NOMO-1 treated with dmso at 0.1 percent for 144 hours (cell line): ENCODE measurements at regions not wholly inside any gene's neighbourhood (a gene's known extent, or its start where the extent isn't known, plus 50 kb on each side); places are given as distances from the start of the nearest gene placed in this dataset.
"Not testable (repeated sequence)": the region's sequence is repeated elsewhere in the genome, so short reads cannot be mapped to it uniquely, and the experiment has no call there.

Experiments used
- DNase-seq: peaks from one replicate; lab custom pipeline; 2025; ENCODE audit not compliant: unreplicated experiment; lab: John Stamatoyannopoulos, UW

DNA sequence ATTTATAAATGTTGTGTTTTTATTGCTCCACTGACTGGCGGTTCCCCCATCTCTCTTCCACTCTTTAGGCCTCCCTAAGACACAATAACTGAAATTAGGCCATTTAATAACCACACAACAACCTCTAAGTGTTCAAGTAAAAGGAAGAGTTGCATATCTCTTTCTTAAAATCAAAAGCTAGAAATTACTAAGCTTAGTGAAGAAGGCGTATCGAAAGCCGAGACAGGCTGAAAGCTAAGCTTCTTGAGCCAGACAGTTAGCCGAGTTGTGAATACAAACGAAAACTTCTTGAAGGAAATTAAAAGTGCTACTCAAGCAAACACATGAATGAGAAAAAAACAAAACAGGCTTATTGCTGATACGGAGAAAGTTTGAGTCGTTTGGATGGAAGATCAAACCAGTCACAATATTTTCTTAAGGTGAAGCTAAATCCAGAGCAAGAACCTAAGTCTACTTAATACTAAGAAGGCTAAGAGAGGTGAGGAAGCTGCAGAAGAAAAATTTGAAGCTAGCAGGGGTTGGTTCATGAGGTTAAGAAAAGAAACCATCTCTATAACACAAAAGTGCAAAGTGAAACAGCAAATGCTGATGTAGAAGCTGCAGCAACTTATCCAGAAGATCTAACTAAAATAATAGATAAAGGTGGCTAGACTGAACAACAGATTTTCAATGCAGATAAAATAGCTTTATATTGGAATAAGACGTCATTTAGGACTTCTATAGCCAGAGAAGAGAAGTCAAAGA lies 194.0 kb upstream of the TTC29 start:
- DNase-seq = no peak

DNA sequence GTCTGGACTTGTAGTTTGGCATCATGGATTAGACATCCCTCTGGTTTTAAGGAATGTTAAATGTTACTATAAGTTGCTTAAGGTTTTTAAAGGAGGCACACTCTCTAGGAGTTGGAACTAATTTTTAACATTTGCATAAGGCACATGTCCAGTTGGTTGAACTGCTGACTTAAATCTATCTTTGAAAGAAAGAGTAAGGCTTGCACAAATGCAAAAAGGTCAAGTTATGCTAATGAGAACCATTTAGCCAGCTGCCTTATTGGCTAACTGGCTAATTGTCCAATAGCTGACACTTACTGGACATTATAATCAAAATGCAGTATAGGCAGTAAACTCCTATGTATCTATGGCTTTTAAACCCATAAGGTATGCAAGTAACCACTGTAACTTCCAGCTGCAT lies 206.1 kb upstream of the TTC29 start:
- no peak for DNase-seq

DNA sequence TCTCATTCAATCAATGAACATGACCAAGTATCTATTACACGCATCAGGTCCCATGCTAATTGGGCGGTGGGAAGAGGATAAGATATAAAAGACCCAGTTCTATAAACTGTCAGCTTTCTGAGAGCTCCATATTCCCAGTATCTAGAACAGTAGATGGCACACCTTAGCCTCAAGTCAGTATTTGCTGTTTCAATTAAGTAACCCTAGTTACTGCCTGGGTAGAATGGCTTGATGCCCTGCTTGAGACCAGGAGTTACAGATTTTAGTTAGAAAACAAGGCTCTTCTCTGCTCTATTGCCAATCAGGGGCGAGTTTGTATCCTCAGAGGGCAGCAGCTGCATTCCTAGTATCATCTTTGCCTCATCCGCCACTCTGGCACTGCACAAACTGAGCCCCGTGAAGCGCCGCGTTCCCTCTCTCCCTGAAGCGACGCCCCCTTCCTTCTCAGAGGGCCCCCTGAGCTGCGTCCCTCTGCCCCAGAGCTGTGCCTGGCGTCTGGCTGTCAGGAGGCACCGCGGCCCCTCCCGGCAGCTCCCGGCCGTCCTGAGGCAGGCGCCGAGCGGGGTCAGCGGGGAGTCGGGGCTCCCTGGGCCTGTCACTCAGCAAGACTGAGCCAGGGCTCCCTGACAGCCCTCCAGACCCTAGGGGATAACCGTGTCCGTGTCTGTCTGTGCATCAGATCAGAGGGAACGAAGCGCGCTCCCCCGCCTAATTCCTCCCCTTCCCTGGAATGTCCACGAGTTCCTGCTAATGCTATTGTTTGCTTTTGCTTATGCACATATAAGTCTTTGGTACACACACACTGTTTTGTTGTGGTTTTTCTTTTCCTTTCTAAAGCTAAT lies 212.4 kb upstream of the TTC29 start:
- DNase-seq = no peak

DNA sequence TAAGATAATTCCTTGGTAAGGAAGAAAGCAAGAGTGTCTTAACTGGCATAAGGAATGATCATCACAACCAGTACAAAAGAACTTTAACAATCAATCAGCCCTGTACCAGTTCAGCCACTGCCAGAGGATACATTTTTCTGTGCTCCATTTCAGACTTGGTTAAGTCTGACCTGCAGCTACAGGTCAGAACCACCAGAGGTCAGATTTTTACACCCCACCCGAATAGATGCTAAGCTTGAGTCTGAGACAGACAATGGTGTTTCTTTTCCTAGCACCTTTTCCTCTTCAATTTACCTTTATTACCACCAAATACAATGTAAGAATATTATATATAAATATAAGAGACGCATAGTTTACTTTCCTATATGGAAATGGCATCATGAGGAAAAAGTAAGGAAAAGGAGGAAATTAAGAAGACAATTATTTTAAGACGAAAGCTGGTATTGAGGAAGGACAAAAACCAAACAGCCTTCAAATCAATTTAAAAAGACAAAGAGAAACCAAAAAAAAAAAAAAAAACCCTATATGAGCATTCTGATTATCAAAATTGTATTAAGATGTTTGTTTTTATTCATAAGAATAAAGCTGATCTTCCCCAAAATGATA lies 215.3 kb upstream of the TTC29 start:
- no peak for DNase-seq

DNA sequence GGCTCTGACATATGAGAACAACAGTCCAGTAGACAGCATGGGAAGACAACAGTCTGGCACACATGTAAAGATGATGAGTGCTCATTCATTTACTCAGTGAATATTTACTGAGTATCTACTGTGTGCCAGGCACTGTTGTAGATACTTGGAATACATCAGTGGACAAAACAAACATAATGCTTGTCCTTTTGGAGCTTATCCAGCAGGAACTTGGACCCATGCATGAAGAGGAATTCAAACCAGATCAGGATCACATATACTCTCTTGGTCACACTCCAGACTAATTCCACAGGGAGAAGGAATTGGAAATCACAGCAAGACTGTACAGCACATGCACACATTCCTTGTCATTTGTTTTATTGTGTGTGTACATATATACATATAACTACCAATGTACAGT lies 217.6 kb upstream of the TTC29 start:
- no peak for DNase-seq

DNA sequence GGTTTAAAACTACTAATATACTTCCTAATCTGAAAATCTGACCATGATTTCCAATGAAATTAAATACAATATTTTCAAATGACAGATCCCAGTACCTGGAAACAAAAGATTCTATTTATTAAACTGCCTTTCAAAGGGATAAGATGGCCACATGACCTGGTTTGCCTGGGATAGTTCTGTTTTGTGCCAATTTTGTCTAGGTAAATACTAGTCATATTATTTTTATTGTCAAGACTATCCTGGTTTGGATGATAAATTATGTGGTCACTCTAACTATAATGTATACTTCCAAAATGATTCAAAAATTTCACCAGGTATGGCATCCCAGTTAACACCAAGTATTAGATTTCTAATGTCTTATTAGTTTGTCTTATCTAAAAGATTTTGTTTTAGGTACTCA lies 222.5 kb upstream of the TTC29 start:
- not testable (repeated sequence) for DNase-seq

DNA sequence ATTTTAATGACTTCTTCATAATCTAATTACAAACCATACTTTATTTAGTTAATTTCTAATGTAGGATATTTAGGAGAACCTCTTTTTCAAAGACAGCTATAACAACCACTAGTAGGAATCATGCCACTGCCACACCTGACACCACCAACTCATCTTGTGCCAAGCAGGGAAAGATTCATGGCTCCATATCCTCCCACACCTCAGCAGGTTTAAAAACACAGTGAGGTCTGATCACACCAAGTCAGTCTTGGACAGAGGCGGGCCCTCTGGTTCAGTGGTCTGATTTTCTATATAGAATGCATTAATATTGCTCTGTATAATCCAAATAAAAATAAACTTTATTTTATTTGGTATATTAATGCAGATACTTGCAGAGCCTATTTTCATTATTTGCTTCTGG lies 227.7 kb upstream of the TTC29 start:
- DNase-seq = no peak

DNA sequence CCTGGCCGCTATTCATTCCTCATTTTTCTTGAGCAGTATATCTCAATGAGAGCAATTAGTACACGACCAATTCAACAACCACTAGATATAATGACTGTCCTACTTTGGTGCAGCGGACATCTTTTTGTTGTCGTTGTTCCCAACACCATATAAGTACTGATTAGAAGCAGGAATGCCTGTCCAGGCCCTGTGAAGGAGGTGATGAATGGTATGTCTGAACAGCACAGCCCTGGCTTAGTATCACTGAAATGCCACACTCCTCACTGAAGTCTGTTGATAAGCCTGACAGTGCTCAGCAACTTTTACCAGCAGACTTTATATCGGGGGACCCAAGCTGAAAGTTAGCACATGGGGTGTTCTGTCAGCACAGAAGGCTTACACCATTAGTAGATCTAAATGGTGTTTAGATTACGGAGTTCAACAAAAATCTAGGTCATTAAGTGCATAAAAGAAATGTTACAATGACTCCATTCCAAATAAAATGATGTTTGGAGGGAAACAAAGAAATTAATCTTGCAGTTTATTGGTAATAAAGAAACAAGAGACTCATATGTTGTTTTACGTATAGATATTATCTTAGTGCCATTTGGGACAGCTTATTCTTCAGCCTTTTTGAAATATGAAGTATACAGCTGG lies 228.3 kb upstream of the TTC29 start:
- DNase-seq = no peak

DNA sequence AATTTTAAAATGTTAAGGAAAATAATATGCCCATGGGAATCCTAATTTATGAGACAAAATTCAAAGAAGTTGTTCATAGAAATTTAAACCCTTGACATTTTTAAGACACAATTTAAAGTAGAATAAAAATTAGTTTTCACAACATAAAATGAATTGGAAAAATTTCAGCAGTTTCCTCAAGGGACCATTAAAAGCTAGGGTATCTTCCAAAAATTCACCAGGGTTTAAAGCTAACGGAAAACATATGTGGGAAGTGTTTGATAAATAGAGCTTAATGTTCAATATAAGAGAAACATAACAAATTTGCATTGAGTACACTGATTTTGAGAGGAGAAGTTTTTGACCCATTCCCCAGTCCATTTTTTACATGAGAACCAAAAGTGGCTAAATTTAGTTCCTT lies 228.9 kb upstream of the TTC29 start:
- DNase-seq = no peak

DNA sequence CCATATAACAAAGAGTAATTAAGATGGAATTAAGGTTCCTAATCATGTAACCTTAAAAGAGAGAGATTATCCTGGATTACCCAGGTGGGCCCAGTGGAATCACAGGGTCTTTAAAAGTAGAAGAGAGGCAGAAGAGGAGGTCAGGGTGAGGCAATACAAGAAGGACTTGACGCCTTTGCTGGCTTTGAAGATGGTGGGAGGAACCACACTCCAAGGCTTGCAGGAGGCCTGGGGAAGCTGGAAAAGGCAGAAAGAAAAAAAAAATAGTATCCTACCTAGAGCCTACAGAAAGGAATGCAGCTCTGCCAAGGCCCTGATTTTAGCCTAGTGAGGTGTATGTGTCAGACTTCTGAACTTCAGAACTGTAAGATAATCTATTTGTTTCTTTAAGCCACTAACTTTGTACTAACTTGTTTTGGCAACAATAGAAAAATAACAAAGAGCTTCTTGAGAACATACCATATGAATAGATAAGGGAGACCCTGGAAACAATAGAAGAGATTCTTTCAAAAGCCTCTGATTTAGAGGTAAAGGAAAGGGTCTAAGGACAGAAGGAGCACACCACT lies 229.9 kb upstream of the TTC29 start:
- DNase-seq = no peak

DNA sequence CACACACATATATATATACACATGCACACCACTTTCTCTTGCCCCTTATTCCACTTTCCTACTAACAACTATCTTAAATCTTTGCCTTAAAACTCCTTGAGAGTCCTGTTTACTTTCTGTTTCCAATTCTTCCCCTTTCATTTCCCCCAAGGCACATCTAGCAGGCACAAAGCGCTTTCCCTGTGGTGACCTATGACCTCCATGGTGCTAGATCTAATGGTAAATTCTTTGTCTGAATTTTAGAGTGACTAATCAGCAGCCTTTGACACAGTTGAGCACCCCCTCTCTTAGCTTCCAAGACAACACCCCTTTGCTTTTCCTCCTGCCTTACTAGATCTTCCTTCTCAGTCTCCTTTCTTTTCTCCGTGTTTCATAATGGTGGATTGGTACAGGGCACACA lies 236.4 kb upstream of the TTC29 start:
- no peak for DNase-seq

DNA sequence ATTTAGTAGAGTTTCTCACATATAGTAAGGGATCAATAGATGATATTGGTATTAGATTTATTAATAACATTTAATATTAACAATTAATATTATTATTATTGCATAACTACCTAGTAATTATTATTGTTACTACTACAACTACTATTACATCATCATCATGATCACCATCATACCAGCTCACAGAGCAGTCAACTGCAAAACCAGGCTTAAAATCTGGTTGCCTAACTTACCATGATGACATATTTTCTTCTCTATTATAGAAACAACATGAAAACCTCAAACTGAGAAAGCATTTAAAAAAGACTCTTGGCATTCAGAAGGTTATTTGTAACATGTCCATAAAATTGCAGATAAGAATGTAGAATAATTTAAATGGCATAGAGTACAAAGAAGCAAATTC lies 247.0 kb upstream of the TTC29 start:
- DNase-seq = no peak

DNA sequence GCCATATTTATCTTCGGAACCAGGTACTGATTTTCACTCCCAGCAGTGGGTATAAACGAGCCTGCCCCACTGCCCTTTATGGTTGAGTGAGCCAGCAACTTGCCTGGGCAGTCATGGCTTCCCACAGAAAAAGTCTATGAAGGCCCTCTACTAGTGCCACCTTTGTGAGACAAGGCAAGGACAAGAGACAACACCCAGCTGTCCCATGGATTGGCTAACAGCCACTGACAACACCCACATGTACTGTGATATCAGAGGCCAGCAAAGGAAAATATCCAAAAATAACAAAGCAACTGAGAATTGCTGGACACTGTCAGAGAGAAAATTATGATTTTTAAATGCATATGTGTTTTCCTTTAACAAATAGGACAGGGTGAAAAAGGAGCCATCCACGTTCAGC lies 248.4 kb upstream of the TTC29 start:
- no peak for DNase-seq

DNA sequence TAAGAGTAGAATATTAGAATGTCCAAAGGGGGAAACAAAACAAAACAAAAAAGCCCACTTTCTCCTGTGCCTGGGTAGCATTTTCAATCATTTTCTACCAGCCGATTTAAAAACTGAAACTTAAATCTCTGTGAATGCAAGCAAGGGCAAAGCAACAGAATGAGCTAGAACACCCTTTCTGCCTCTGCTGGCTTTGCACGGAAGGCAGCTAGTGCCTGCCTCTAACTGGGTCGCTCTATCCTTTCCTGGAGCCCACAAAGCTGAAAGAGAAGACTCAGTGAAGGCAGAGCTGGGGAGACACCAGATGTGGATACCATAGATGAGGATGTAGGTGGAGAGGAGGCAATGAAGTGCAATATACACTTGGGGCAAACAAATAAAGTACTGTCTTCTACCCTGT lies 248.9 kb upstream of the TTC29 start:
- no peak for DNase-seq

DNA sequence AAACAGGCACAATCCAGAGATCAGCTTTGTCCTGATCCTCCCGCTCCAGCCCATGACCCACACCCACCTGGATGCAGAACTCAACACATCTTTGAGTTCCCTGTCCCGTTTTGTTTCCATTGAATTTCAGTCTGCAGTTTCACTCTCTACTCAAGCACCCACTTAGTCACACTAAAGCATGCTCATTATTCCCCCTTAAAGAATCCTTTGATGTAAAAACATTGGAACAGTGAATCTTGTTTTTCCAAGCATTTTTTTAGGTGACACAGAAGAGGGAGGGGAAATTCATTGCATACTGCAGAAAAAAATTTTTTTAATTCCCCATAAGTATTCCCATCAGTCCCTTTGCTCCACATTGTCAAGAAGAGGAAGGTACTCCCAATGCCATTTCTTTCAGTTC lies 249.7 kb upstream of the TTC29 start:
- no peak for DNase-seq

DNA sequence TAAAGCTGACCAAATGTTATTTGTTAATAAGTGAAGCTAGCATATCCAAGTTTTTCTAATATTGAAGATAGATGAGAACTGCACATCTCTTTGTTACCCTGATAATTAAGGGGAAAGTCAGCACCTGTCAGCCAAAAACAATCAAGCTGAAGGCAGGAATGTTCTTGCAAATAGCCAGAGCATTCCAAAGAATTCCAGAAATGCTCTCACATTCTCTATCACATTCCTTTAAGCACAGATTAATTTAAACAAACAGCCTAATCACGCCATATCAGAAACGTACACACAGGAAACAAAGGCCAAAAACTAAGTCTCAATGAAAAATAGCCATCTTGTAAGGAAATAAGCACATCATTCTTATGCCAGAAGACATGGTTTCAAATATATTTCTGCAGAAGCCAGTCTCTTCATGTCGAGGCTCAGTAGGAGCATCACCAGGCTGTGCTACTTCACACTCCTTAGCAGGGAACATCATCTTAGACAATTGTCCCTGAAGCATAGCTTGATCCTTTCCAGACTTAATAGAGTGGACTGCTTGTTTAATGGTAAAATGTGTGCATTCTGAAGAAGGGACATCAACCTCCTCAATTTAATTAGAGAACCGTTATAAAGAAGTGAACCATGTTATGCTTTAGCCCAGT lies 252.9 kb upstream of the TTC29 start:
- no peak for DNase-seq

DNA sequence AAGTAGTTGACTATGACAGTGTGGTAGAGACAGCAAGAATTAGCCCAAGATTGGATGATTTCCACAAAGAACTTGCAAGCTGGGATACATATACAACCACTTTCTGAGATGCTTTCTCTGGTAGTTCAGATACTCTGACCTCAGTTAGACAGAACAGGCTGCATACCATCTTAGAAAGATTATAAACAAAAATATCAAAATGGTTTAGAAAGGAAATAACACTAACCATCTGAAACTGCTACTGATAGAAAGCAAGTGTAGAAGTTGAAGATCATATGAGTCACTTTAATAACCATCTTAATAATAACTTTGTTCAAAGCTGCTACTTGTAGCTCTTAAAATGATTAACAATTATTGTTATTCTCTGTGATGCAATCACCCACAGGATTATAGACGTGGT lies 255.4 kb upstream of the TTC29 start:
- DNase-seq = no peak

DNA sequence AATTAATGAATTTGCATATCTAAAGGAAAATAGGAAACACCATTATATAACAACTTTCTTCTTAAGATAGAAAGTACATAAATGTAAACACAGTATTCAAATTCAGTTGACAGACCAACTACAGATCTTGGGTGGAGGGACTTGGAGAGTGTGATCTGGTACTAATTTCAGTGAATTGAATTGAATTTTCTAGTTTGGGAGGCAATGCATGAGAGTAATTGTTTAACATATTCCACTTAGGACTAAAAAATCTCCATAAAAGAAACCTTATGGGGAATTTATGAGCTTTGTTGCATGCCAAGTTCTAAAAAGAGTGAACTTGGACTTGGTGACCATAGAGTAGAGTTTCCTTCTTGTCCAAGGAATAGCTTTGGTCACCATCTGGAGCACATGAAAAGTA lies 261.1 kb upstream of the TTC29 start:
- no peak for DNase-seq

DNA sequence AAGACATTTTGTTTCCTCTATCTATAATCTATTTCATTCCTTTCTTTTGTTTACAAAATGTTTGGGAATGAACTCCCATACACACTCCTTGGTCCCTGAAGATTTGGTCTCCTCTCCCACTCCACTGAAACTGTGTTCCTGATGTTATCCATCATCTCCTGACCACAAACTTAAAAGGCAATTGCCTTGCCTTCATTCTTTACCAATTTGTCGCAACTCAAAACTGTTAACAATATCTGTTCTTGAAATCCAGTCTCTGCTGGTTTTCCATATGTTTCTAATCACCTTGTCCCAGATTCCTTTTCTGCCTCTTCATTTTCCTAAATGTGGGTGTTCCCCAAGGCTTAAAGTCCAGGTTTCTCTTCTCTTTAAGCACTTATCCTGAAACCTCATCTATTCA lies 262.2 kb upstream of the TTC29 start:
- DNase-seq = no peak

DNA sequence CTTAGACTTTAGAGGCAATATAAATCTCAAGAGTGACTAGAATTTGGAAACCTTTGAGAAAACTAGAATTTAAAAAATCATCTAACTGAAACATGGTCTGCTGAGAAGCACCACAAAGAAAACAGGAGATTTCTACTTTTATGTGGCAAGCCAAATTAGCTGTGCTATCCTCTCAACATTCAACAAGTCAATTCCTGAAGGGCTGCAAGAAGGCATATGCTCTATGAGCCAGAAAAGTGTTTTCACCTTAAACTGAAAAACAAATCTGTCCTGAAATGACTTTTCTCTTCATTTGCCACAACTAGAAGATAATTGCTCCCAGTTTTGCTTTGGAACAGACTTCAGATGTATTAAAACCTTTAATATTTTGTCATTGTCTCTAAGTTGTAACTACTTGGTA lies 263.2 kb upstream of the EDNRA start:
- no peak for DNase-seq

DNA sequence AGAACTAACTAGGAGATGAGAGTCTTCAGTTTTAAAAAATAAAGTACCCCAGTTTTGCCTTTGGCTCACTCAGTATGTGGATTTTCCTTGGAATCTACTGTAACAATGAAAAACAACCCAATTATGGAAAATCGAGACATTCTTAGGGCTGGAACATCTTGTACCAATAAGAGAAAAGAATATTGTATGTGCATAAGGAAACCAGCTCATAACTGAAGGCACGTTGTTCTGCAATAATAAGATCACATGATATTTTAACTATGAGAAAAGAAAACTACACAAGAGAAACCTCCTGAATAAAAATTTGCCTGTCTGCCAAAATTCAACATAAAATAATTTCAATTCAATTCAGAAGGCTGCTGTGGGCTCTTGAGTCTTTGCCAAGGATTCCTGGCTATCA lies 261.8 kb upstream of the EDNRA start:
- DNase-seq = no peak
